ENCODE measurements at regions not wholly inside any gene's neighbourhood (a gene's known extent, or its start where the extent isn't known, plus 50 kb on each side); places are given as distances from the start of the nearest gene placed in this dataset.
A peak's percentile ranks its signal among the peaks of the same experiment; 100 is the strongest.

DNA sequence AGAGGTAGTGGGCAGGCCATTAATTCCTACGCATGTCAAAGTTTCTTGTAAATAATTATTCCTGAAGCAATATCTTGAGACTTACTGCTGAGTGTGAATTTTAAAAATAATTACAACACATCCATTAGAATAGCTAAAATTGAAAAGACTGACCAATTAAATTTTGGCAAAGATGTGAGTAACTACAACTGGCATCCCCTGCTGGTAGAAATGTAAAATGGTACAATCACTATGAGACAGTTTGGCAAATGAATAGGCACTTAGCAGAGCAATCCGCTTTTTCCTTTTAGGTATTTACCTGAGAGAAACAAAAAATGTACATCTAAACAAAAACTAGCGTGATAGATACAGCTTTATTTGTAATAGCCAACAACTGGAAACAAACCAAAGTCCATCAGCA lies 798.9 kb downstream of the BRINP3 start:
- TF ChIP-seq, protein P1, sequence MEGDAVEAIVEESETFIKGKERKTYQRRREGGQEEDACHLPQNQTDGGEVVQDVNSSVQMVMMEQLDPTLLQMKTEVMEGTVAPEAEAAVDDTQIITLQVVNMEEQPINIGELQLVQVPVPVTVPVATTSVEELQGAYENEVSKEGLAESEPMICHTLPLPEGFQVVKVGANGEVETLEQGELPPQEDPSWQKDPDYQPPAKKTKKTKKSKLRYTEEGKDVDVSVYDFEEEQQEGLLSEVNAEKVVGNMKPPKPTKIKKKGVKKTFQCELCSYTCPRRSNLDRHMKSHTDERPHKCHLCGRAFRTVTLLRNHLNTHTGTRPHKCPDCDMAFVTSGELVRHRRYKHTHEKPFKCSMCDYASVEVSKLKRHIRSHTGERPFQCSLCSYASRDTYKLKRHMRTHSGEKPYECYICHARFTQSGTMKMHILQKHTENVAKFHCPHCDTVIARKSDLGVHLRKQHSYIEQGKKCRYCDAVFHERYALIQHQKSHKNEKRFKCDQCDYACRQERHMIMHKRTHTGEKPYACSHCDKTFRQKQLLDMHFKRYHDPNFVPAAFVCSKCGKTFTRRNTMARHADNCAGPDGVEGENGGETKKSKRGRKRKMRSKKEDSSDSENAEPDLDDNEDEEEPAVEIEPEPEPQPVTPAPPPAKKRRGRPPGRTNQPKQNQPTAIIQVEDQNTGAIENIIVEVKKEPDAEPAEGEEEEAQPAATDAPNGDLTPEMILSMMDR (IDR thresholded peaks at IDR 0.05; ENCODE audit: low read length) = peak; percentile 36
- TF ChIP-seq EZH2 (IDR thresholded peaks at IDR 0.05; ENCODE audit: borderline replicate concordance, low read length) = no peak
